ENCODE measurements at regions not wholly inside any gene's neighbourhood (a gene's known extent, or its start where the extent isn't known, plus 50 kb on each side); places are given as distances from the start of the nearest gene placed in this dataset.
"Not testable (repeated sequence)": the region's sequence is repeated elsewhere in the genome, so short reads cannot be mapped to it uniquely, and the experiment has no call there.

DNA sequence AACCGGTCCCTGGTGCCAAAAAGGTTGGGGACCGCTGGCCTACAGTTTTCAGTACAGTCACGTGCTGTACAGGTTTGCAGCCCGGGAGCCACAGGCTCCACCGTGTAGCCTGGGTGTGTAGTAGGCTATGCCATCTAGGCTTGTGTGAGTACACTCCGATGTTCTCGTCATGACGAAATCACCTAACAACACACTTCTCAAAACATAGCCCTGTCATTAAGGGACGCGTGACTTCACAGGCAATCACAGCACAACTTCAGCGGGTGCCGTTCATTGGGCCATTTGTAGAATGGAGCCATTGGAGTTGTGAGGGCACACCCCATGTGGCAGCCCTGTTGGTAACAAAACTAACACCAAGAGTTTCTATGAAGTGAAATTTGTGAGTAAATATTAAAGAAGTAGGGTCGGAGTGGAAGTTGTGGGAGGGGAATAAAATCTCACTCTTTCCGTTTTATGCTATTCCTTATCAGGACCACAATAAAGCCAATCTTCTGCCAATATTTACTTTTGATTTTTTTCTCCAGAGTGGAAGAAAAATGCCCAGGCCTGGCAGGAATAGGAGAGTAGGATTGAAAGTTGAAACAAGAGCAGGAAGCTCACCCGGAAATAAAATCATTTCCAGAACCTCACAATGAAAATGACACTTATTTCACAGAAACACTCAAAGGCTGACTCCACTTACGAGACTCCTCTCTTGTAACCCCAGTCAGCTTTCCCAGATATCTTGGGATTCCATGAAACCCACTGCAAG is 63.7 kb upstream of the PTPN1 start:
- TF ChIP-seq, protein P1, sequence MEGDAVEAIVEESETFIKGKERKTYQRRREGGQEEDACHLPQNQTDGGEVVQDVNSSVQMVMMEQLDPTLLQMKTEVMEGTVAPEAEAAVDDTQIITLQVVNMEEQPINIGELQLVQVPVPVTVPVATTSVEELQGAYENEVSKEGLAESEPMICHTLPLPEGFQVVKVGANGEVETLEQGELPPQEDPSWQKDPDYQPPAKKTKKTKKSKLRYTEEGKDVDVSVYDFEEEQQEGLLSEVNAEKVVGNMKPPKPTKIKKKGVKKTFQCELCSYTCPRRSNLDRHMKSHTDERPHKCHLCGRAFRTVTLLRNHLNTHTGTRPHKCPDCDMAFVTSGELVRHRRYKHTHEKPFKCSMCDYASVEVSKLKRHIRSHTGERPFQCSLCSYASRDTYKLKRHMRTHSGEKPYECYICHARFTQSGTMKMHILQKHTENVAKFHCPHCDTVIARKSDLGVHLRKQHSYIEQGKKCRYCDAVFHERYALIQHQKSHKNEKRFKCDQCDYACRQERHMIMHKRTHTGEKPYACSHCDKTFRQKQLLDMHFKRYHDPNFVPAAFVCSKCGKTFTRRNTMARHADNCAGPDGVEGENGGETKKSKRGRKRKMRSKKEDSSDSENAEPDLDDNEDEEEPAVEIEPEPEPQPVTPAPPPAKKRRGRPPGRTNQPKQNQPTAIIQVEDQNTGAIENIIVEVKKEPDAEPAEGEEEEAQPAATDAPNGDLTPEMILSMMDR (IDR thresholded peaks at IDR 0.05; ENCODE audit: borderline replicate concordance, insufficient read depth, low read depth, low read length): no peak
- H3K4me3 ChIP-seq (ENCODE audit: low read depth, low read length): no peak overlapping the region

DNA sequence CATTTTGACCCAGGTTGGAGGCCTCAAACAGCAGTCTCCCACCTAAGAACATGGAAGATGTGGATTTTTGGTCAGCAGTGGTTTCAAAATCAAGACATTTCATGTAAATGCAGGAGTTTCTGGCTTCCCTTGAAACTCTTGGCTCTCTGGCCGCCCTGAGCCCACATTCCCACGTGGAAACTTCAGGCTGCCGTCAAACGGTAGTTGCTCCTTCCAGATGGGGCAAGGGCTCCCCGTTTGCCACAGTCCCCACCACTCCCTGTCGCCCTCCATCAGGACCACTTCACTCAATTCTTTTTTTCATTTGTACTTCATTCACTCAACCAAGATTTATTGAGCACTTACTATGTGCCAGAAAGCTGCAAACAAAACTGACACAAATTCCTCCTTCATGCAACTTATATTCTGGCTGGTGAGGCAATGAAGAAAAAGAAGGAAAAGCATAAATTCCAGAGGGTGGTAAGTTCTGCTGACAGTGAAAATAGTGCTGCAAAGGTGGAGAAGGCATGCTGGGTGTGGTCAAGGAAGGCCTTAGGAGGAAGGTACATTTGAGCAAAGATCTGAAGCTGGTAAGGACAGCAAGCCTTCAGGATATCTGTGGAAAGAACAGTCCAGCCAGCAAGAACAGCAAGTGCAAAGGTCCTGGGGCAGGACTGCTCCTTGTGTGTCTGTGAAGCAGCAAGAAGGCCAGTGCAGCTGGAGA is 62.9 kb upstream of the PTPN1 start:
- no peak overlapping the region for H3K4me3 ChIP-seq (ENCODE audit: low read depth, low read length)
- TF ChIP-seq, protein P1 (IDR thresholded peaks at IDR 0.05; ENCODE audit: borderline replicate concordance, insufficient read depth, low read depth, low read length): no peak

DNA sequence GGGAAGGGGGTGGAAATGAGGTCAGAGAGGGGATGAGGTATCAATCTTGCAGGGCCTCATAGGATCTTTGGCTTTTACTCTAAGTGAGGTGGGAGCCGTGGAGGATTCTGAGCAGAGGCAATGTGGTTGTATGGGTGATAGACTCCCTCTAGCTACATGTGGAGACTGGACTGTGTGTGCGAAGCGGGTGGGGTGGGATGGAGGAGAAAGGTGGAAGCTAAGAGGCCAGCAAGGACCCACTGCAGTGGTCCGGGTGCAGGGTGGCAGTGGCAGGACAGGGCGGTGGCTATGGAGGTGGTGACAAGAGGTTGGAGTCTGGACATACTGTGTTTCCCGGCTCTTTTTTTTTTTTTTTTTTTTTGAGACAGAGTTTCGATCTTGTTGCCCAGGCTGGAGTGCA is 62.4 kb upstream of the PTPN1 start:
- H3K4me3 ChIP-seq (ENCODE audit: low read depth, low read length): no peak overlapping the region
- TF ChIP-seq, protein P1 (IDR thresholded peaks at IDR 0.05; ENCODE audit: borderline replicate concordance, insufficient read depth, low read depth, low read length): no peak

DNA sequence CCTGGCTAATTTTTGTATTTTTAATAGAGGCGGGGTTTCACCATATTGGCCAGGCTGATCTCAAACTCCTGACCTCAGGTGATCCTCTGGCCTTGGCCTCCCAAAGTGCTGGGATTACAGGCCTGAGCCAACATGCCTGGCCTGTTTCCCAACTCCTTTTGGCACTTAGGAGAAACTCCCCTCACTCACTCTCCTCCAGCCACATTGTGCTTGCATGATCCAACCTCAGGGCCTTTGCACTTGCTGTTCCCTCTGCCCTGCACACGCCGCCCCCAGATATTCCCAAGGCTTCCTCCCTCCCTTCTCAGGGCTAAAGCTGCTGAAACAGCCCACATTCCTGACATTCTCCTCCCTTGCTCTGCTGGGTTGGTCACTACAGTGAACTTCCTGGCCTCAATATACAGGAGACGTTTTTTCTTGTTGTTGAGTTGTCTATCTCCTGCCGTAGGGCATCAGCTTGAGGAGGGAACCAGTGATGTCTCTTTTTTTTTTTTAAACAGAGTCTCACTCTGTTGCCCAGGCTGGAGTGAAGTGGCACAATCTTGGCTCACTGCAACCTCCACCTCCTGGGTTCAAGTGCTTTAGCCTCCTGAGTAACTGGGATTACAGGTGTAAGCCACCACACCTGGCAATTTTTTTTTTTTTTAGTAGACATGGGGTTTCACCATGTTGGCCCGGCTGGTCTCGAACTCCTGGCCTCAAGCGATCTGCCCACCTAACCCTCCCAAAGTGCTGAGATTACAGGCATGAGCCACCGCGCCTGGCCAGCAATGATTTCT is 61.4 kb upstream of the PTPN1 start:
- not testable (repeated sequence) for H3K4me3 ChIP-seq (ENCODE audit: low read depth, low read length)

DNA sequence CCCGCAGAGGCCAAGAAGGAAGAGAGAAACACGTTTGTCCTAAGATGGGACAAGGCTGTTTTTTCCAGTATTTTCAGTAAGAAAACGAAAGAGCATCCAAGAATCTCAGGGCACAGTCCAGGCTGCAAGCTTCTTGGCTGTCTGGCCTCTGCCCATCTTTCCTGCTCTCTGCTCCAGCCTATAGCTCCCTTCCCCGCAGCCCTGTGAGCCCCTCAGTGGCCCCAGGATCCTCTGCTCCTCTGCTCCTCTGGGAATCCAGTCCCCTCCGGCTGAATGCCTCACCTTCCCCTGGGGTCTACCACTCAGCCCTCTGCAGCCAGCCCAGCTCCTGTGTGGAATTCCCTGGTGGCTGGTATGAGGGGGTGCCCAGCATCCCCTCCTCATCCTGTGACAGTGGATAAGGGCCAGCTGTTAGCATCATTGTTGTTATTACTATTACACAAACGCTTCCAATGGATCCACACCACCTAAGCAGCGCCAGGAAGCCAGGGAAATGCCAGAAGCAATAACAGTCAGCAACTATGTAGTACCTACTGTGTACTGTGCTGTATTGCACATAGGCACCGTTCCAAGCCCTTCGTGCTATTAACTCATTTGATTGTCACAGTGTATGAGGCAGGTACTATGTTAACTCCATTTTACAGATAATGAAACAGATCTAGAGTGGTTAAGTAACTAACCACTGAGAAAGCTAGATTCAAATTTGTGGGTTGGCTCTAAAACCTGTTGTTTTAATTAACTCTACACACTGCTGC is 60.3 kb upstream of the PTPN1 start:
- no peak overlapping the region for H3K4me3 ChIP-seq (ENCODE audit: low read depth, low read length)
- TF ChIP-seq, protein P1 (IDR thresholded peaks at IDR 0.05; ENCODE audit: borderline replicate concordance, insufficient read depth, low read depth, low read length): no peak

DNA sequence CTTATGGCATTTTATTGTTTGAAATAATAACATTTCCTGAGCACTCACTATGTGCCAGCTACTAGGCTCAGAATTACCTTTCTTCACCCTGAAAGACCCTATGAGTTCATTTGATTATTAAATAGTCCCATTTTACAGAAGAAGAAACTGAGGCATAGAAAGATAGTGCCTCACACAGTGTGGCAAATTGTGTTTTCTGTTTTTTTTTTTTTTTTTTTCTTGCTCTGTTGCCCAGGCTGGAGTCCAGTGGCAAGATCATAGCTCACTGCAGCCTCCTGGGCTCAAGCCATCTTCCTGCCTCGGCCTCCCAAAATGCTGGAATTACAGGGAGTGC is 59.7 kb upstream of the PTPN1 start:
- H3K4me3 ChIP-seq (ENCODE audit: low read depth, low read length): no peak overlapping the region
- TF ChIP-seq, protein P1 (IDR thresholded peaks at IDR 0.05; ENCODE audit: borderline replicate concordance, insufficient read depth, low read depth, low read length): no peak

All from GM12875 (cell line).